GM12891 (cell line): ENCODE measurements at regions not wholly inside any gene's neighbourhood (a gene's known extent, or its start where the extent isn't known, plus 50 kb on each side); places are given as distances from the start of the nearest gene placed in this dataset.

ENCODE experiments used
- POLR2A ChIP-seq: IDR thresholded peaks from 2 replicates; pipeline ENCODE4 v1.6.1; 2011; ENCODE audit warnings: low read depth, low read length, control low read depth
- POLR2AphosphoS5 ChIP-seq: IDR thresholded peaks from 2 replicates; pipeline ENCODE4 v1.6.1; 2011; ENCODE audit warnings: low read depth, low read length, control low read depth
- TAF1 ChIP-seq: IDR thresholded peaks from 2 replicates; pipeline ENCODE4 v1.6.1; 2011; ENCODE audit warnings: low read depth, low read length, control low read depth

- TF ChIP-seq TAF1 (no peak), POLR2A (no peak), POLR2AphosphoS5 (no peak)
Measured at GRCh38 chr9:22919423-22919822, 472.8 kb downstream of the DMRTA1 start.
